DMS53 (cell line): ENCODE measurements at regions not wholly inside any gene's neighbourhood (a gene's known extent, or its start where the extent isn't known, plus 50 kb on each side); places are given as distances from the start of the nearest gene placed in this dataset.

Source experiments
- DNase-seq: peaks from one replicate; lab custom pipeline; 2025; lab: John Stamatoyannopoulos, UW

- no peak for DNase-seq
Measured at GRCh38 chr3:66748175-66748876, 247.5 kb upstream of the LRIG1 start.

- no peak for DNase-seq
Measured at GRCh38 chr3:66751842-66752241, 246.3 kb upstream of the KBTBD8 start.

- DNase-seq, result no peak
Measured at GRCh38 chr3:66753670-66754069, 244.4 kb upstream of the KBTBD8 start.

GRCh38 chr3:66754613-66755012 is 243.5 kb upstream of the KBTBD8 start:
- DNase-seq, result no peak

GRCh38 chr3:66755924-66756323 is 242.2 kb upstream of the KBTBD8 start:
- no peak for DNase-seq

- DNase-seq, result no peak
Measured at GRCh38 chr3:66756468-66757036, 241.6 kb upstream of the KBTBD8 start.

- no peak for DNase-seq
Measured at GRCh38 chr3:66761093-66761780, 236.9 kb upstream of the KBTBD8 start.

GRCh38 chr3:66762916-66763693 is 235.0 kb upstream of the KBTBD8 start:
- no peak for DNase-seq

GRCh38 chr3:66778107-66778506 is 220.0 kb upstream of the KBTBD8 start:
- DNase-seq, result no peak

- no peak for DNase-seq
Measured at GRCh38 chr3:66778777-66779176, 219.3 kb upstream of the KBTBD8 start.

GRCh38 chr3:66785191-66785909 is 212.8 kb upstream of the KBTBD8 start:
- no peak for DNase-seq

- DNase-seq, result no peak
Measured at GRCh38 chr3:66789580-66790237, 208.4 kb upstream of the KBTBD8 start.

GRCh38 chr3:66792086-66792485 is 206.0 kb upstream of the KBTBD8 start:
- DNase-seq, result no peak

GRCh38 chr3:66795365-66795764 is 202.7 kb upstream of the KBTBD8 start:
- DNase-seq, result no peak

- no peak for DNase-seq
Measured at GRCh38 chr3:66796343-66796742, 201.8 kb upstream of the KBTBD8 start.

GRCh38 chr3:66797889-66798560 is 200.1 kb upstream of the KBTBD8 start:
- no peak for DNase-seq

- DNase-seq, result no peak
Measured at GRCh38 chr3:66800941-66801545, 197.1 kb upstream of the KBTBD8 start.

GRCh38 chr3:66803206-66803605 is 194.9 kb upstream of the KBTBD8 start:
- peak; percentile 5 for DNase-seq

- no peak for DNase-seq
Measured at GRCh38 chr3:66803721-66804695, 194.1 kb upstream of the KBTBD8 start.
